Activated CD4-positive, alpha-beta T cell treated with anti-CD3 and anti-CD28 coated beads for 48 hours (primary cell): ENCODE measurements at regions not wholly inside any gene's neighbourhood (a gene's known extent, or its start where the extent isn't known, plus 50 kb on each side); places are given as distances from the start of the nearest gene placed in this dataset.

ENCODE experiments used
- DNase-seq: peaks from one replicate; pipeline ENCODE4 v3.0.0-alpha.2; 2020

- no peak for DNase-seq
These were observed 294.1 kb upstream of the MTNR1B start for GRCh38 chr11:92675303-92675702.

GRCh38 chr11:92675810-92676209 lies 293.6 kb upstream of the MTNR1B start:
- DNase-seq, result no peak

- no peak for DNase-seq
These were observed 291.3 kb upstream of the MTNR1B start for GRCh38 chr11:92678008-92678611.

DNA sequence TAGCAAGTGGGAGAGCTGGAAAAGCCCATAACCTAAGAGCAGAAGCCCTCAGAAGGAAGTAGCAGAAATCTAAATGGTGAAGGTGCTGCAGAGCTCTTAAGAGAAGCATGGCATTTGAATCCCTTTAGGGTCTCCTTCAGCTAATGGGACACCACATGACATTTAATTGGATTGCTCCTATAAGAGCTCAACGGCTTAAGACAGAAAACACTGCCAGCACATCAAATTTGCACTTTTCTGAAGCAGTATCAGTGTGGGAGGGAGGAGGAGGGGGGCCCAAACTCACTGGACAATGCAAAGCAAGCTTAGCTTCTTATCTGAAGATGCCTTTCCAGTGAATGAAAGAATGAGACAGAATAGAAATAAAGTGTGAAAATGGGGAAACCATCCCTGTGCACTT lies 287.9 kb upstream of the MTNR1B start:
- DNase-seq, result no peak

DNA sequence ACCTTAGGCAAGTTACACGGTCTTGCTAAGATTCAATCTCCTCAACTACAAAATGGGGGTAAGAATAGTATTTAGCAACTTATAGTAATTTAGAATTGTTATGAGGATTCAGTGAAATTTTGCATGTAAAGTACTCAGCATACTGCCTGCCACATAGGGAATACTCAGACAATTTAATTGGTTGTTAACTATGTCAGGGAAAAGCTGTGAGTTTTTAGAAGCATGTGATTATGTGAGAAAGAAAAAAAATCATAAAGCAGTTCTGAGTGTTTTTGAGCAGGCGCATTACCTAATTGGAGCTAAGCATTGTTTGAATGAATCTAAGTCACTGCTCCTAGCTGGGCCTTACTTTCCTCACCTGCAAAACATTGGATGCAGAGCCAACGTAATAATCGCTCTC lies 287.3 kb upstream of the MTNR1B start:
- no peak for DNase-seq

DNA sequence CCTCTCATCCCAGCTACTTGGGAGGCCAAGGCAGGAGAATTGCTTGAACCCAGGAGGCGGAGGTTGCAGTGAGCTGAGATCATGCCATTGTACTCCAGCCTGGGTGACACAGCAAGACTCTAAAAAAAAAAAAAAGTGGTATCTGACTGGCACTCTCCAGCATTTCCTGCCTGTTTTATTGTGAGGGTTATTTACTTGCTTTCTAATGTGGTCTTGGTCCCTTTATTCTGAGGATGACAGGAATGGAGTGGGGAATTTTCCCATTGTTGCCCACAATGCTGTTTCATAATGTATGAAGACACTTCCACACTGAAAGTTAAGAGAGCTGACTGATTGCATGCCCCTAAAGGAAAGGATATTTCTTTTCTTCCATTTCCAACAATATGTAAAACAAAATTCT lies 286.5 kb upstream of the MTNR1B start:
- DNase-seq, result no peak

DNA sequence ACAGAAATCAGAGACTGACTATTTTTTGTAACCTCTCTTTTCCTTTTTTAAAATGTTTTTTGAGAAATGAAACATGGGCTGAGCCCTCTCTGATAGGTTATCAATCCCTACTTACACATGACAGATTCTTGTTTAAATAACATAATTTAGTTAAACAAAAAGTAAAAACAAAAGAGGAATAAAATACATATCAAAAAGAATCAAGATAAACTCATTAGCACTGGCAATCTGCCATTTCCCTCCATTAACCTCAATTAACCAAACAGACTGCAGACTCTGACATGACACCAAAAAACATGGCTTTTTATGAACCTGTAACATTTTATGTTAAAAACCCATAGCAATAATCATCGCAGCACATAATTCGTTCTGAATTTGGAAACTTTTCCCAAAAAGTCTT lies 284.4 kb upstream of the MTNR1B start:
- no peak for DNase-seq

DNA sequence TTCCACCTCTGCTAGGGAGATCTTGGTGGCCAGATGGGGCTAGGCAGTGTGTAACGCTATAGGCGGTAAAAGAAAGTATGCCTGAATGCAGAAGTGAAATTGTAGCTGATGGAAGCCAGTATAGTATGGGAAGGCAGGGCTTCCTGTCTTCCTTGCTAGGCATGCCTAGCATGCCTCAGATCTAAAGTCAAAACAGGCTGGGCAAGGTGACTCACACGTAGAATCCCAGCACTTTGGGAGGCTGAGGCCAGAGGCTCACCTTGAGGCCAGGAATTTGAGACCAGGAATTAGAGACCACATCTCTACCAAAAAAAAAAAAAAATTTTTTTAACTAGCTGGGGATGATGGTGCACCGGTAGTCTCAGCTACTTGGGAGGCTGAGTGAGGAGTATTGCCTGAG lies 281.7 kb upstream of the MTNR1B start:
- DNase-seq, result no peak

- DNase-seq, result no peak
These were observed 281.0 kb upstream of the MTNR1B start for GRCh38 chr11:92688416-92688815.

DNA sequence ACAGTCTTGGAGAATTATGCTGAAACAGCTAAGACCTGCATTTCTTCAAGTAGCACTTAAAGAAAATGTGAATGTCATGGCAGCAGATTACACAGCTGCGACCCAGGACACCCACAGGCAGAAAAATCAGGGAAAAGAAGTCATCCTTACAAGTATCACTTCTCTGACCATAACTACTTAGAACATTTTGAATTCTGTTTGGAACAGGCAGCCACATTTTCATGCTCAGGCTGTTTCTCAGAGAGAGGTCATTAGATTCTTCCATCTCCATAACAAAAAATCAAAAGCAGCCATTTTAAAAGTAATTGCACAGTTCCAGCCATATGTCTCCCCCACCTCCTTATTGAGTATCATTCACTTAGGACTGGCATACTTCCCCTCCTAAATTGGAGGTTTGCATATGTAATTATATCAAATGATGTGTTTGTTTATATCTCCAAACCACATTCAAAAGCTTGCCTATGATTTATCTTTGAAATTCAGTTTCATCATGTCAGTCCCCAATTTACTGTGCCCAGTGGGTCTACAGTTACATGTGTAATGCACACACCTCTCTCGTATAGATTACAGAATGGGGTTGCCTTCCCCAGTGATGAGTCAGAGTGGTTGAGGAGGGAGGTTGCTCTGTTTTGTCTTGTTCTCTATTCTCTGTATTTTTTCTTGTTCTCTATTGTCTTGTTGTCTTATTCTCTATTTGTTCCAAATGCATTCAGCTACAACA lies 276.5 kb upstream of the MTNR1B start:
- no peak for DNase-seq

DNA sequence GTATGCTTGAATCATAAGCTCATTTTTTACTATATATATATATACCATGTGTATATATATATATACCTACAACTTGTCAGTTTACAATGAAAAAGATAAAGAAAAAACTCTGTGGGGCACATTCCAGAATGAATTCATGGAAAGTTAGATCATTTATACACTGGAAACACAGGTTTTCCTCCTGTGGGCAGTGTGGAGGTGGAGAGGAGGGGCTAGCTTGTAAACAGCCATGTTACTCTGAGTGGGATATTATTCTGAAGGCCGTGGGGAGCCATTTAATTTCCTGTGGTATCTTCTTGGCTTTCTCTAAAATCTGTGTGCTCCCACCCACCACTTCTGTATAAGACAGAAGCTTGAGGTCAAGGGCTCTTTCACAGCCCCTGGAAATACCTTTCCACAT lies 273.4 kb upstream of the MTNR1B start:
- no peak for DNase-seq

DNA sequence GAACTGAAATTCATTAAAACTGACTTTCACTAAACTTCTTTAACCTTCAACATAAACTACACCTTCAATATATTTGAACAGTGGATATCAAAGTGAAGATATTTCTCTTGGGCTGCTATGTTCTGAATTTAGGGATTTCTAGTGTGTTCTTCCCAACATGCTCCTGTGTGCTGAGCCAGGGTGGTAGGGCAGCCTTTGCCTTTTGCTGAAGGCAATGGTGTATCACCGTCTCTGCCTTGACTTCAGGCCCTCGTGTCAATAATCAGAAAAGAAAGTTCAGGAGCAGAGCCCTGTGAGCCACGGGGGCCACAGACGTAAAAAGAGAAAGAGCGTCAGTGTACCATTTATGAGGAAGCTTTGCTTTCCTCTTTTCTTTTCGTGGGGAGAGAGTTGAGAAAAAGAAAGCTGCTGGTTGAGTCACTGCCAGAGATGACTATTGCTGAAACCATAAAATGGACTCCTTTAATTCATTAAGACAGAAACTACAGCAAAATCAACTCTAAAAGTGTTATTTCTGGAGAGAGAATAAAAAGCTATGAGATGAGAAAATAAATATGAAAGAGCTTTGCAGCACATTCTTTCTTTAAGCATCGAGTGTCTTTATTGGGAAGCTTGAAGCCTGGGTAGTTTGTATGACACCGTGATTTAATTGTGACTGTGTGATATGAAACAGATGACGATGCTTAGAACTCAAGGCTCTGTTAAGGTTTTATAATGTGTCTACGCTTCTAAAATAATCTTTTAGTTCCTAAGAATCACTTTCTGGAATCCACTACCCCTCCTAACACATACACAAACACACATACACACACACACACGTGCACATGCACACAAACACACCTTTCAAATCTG lies 271.8 kb upstream of the MTNR1B start:
- DNase-seq, result no peak

GRCh38 chr11:92698742-92699141 lies 270.7 kb upstream of the MTNR1B start:
- no peak for DNase-seq

DNA sequence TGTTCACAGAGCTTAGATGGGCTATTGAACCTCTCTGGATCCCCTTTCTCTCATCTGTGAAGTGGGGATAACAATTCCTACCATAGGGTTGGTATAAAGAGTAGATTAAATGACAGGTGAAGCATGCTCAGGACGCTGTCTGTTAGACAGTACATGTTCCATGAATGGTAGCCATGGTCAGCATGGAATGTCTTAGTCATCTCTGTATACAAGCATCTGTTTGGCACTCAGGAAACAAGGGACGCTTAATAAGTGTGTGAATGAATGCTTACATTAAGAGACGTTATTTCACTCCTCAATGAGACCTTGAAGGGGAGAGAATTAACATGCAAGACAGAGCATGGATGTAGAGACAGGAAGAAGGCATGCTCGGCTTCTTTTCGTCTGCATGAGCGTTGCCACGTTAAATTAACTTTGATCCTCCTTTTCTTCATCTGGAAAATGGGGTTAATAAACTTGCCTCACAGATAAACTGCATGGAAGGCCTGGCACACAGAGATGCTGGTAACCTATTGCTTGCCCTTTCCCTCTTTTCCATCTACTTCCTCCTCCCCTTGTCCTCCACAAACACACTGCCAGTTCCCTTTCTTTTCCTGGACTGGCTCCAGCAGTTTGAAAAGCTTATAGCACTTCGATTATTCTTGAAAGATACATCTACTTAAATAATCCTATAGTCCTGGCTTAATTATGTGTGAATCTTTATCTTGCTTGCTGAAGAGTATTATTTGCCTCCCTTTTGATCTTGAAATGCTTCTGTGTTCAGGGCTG lies 267.2 kb upstream of the MTNR1B start:
- DNase-seq, result no peak

GRCh38 chr11:92702805-92703448 lies 266.5 kb upstream of the MTNR1B start:
- DNase-seq, result no peak

DNA sequence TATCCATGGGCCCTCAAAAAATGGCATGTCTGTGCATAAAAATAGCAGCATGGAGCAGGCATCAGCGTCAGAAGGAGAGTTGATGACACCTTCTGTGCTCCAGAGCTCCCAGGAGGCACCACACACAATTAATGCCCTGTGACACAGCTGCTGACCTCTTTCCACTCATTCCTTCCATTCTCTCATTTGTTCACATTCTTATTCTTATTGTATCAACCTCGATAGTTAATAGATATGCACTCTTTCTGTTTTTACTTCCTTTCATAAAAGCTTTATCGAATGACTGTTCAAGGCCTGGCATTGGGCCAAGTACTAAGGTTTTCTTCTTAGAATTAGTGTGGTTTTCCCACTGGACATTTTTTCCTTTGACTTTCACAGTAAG lies 266.0 kb upstream of the MTNR1B start:
- DNase-seq, result no peak

DNA sequence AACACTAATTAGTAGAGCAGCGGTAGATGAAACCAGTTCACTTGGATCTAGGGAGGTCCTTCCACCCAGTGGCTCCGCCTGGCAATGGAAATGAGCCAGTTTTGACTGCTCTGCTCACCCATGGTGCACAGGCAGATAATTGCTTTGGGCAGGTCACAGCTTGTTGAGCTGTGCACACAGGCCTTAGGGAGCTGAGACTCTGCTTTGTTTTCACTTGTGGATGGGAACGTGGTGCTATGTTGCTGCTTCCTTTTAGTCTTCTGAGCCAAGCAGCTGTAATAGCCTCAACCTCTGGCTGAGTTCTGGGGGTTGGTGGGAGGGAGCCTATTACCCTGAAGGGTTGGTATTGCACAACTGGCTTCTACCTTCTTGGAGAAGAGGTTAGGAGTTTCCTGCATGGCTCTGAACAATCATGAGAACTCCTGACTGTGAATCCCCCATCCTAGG lies 262.3 kb upstream of the MTNR1B start:
- no peak for DNase-seq

- DNase-seq, result no peak
These were observed 261.8 kb upstream of the MTNR1B start for GRCh38 chr11:92707665-92708064.

DNA sequence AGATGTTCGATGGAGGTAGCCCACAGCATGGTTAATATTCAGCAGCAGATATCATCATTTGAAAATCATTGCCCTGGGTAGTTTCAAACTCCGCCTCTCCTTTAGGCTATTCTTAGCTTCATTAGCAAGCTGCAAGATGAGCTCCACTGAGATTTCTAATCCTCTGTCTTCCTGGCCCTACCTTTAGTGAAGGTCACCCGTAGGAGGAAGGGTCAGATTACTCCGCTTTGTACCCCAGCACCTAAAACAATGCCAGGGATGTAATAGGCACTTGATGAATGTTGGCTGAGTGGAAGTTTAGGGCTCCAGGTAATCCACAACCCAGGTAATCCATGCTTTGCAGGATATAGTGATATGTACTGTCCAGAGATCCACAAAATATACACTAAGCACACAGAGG lies 260.1 kb upstream of the MTNR1B start:
- no peak for DNase-seq

DNA sequence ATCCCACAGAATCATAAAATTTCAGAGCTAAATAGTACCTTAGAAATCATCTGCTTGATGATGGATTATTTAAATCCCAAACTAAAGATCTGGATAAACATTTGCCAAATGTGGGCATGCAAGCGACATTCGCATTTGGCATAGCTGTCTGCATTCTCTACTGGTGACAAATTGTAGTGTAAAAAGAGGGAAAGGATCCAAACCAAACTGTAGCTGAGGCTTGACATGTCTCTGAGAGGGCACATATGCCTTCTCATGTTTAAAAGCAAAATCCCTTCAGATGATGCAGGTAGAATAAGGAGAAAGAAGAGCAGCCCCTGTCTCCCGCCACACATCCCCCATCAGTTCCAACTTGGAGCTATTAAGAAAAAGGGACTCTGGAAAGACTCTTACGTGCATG lies 257.5 kb upstream of the MTNR1B start:
- no peak for DNase-seq

DNA sequence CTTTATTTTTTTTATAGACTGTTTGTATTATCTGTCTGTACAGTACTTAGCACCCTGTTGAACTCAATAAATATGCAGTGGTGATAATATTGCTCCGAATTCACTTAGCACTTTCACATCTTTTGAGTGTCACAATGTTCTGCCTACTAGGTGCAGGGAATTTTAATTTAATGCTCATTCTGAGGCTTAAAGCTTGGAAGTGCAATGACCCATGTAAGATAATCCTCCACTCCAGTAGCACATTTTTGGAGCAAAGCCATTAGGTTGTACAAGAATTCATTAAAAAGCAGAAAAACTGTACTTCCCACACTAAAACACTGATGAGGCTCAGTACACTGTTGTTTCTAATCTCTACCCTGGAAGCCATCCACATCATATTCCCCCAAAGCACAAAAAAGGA lies 255.3 kb upstream of the MTNR1B start:
- DNase-seq, result no peak

DNA sequence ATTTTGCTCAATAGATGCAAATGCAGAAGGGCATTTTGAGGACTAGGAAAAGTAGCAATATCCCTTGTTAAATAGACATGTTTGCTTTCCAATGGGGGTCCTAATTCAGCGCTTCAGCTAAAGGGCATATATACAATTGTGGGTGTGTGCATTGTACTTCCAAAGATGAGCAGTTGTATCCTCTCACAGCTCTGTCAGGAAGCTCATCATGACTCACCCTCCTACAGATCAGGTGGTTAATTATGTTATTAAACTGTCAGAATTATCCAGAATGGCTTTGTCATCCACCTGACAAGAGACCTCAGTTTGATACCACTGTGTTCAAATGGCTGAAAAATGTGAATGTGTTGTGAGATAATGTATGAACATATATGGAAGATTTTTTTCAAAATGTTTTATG lies 252.2 kb upstream of the MTNR1B start:
- no peak for DNase-seq

GRCh38 chr11:92720385-92720784 lies 249.1 kb upstream of the MTNR1B start:
- DNase-seq, result no peak
